HEK293T (cell line): ENCODE measurements at regions not wholly inside any gene's neighbourhood (a gene's known extent, or its start where the extent isn't known, plus 50 kb on each side); places are given as distances from the start of the nearest gene placed in this dataset.

Experiments
- ARNT ChIP-seq: fragments of 450-650 bp; IDR thresholded peaks from 2 replicates; pipeline ENCODE4 v1.6.1; 2017; ENCODE audit warnings: mild to moderate bottlenecking
- BHLHE40 ChIP-seq: fragments of 450-650 bp; IDR thresholded peaks from 2 replicates; pipeline ENCODE4 v1.6.1; 2016; ENCODE audit warnings: mild to moderate bottlenecking, moderate library complexity, borderline replicate concordance
- CTBP1 ChIP-seq: fragments of 450-650 bp; IDR thresholded peaks from 2 replicates; pipeline ENCODE4 v1.6.1; 2016; ENCODE audit warnings: borderline replicate concordance
- ELF4 ChIP-seq: fragments of 450-650 bp; IDR thresholded peaks from 2 replicates; pipeline ENCODE4 v1.6.1; 2017; ENCODE audit warnings: antibody characterized with exemption
- FOXA1 ChIP-seq: fragments of 450-650 bp; IDR thresholded peaks from 2 replicates; pipeline ENCODE4 v1.6.1; 2016; ENCODE audit warnings: mild to moderate bottlenecking
- FOXK2 ChIP-seq: fragments of 450-650 bp; IDR thresholded peaks from 2 replicates; pipeline ENCODE4 v1.6.1; 2016; ENCODE audit warnings: mild to moderate bottlenecking
- HDGF ChIP-seq: fragments of 450-650 bp; IDR thresholded peaks from 2 replicates; pipeline ENCODE4 v1.6.1; 2017; ENCODE audit warnings: antibody characterized with exemption, borderline replicate concordance
- SUZ12 ChIP-seq: fragments of 450-650 bp; IDR thresholded peaks from 2 replicates; pipeline ENCODE4 v1.6.1; 2016; ENCODE audit warnings: mild to moderate bottlenecking
- TARDBP ChIP-seq: fragments of 450-650 bp; IDR thresholded peaks from 2 replicates; pipeline ENCODE4 v1.6.1; 2016
- ZNF384 ChIP-seq: fragments of 450-650 bp; IDR thresholded peaks from 2 replicates; pipeline ENCODE4 v1.6.1; 2016

GRCh38 chr1:96020378-96020777 is 701.2 kb upstream of the PTBP2 start:
- no peak for TF ChIP-seq CTBP1
- TF ChIP-seq HDGF, result no peak
- TF ChIP-seq BHLHE40, result no peak
- no peak for TF ChIP-seq SUZ12
- TF ChIP-seq ZNF384, result no peak
- TF ChIP-seq TARDBP, result no peak
- no peak for TF ChIP-seq ELF4
- TF ChIP-seq FOXK2, result no peak
- no peak for TF ChIP-seq FOXA1
- no peak for TF ChIP-seq ARNT
